ENCODE measurements at regions not wholly inside any gene's neighbourhood (a gene's known extent, or its start where the extent isn't known, plus 50 kb on each side); places are given as distances from the start of the nearest gene placed in this dataset.
"Not testable (repeated sequence)": the region's sequence is repeated elsewhere in the genome, so short reads cannot be mapped to it uniquely, and the experiment has no call there.

GRCh38 chr13:44678197-44678596 is 102.1 kb upstream of the TSC22D1 start:
- FAIRE-seq (no peak), DNase-seq (ENCODE audit: insufficient read length, low spot score) (no peak)

GRCh38 chr13:44676534-44676933 is 100.4 kb upstream of the TSC22D1 start:
- no peak for DNase-seq (ENCODE audit: insufficient read length, low spot score)
- no peak for FAIRE-seq

- FAIRE-seq (no peak), DNase-seq (ENCODE audit: insufficient read length, low spot score) (no peak)
These were observed 93.4 kb upstream of the TSC22D1 start for GRCh38 chr13:44669534-44669933.

DNA sequence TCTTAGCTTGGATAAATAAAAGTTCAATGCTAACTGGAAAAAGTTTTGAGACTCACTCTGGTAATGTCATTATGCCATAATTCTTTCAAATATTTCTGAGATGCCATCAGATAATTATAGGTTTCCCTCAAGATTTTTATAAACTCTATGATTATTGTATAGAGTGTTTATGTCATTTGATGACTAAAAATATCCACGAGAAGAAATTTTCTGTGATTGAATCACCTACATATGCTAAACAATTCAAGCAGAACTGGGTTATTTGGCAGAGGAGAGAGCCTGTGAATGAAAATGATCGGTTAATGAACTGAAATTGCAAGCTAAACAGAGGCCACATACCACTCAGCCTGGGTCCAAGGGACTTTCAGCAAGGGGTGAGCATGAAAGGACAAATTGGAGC is 92.6 kb upstream of the TSC22D1 start:
- DNase-seq (ENCODE audit: insufficient read length, low spot score) (no peak), FAIRE-seq (no peak)

GRCh38 chr13:44667943-44668342 is 91.8 kb upstream of the TSC22D1 start:
- FAIRE-seq (no peak), DNase-seq (ENCODE audit: insufficient read length, low spot score) (no peak)

DNA sequence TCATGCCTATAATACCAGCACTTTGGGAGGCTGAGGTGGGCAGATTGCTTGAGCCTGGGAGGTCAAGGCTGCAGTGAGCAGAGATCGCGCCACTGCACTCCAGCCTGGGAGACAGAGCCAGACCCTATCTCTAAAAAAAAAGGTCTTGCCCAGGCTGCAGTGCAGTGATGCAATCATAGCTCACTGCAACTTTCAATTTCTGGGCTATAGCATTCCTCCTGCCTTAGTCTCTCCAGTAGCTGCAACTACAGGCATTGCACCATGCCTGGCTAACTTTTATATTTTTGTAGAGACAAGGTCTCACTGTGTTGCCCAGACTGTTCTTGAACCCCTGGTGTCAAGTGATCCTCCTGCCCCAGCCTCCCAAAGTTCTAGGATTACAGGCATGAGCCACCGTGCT is 90.4 kb upstream of the TSC22D1 start:
- FAIRE-seq, result not testable (repeated sequence)

GRCh38 chr13:44664308-44664707 is 88.2 kb upstream of the TSC22D1 start:
- DNase-seq (ENCODE audit: insufficient read length, low spot score) (no peak), FAIRE-seq (no peak)

More for the DNA sequence above, 90.4 kb upstream of the TSC22D1 start:
- not testable (repeated sequence) for DNase-seq (ENCODE audit: insufficient read length, low spot score)

DNA sequence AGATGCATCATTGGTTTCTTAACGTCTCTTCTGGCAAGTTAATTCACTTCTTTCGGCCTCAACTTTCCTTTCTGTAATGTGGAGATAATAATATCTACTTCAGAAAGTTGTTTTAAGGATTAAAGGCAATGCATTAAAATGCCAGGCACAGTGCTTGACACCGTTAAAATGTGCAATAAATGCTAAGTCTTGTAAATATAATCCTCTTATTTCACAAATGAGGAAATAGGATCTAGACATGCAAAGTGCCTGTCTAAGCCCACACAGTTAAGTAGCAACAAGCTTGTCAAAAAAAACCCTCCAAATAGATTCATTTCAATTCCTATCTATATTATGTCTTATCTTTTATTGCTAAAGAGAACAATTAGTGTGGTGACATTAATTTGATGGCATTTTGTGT is 86.4 kb upstream of the TSC22D1 start:
- FAIRE-seq (no peak), DNase-seq (ENCODE audit: insufficient read length, low spot score) (no peak)

DNA sequence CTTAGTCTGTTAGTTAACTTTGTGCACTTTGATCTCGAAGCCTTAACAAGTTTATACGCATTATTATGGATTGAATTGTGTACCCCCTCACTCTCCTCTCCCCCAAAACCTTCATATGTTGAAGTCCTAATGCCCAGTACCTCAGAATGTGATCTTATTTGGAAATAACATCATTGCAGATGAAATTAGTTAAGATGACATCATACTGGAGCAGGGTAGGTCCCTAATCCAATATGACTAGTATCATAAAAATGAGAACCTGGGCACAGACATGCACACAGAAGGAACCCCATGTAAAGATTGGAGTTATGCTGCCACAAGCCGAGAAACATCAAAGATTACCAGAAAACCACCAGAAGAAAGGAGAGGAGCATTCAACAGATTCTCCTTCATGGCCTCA is 85.8 kb upstream of the TSC22D1 start:
- FAIRE-seq, result no peak

DNA sequence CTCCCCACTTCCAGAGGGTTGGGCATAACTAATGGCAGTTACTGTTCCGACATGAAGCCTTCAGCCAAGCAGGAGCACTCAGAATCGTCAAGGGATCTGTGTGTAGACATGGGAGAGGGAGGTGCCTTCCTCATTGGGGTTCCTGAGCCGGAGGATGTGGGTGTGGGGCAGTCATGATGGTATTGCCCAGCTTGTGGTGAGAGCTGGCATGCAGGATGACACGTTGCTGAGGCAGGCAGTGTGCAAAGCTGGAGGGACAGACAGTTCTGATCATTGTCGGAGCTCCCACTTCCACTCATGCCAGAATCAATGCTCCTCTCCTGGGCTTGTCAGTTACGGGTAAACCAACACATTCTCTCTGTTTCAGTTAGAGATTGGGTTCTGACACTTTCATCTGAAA is 83.9 kb upstream of the TSC22D1 start:
- FAIRE-seq, result no peak
- DNase-seq (ENCODE audit: insufficient read length, low spot score), result no peak

More for the DNA sequence above, 85.8 kb upstream of the TSC22D1 start:
- no peak for DNase-seq (ENCODE audit: insufficient read length, low spot score)

GRCh38 chr13:44652962-44653660 is 77.0 kb upstream of the TSC22D1 start:
- FAIRE-seq (no peak), DNase-seq (ENCODE audit: insufficient read length, low spot score) (no peak)

DNA sequence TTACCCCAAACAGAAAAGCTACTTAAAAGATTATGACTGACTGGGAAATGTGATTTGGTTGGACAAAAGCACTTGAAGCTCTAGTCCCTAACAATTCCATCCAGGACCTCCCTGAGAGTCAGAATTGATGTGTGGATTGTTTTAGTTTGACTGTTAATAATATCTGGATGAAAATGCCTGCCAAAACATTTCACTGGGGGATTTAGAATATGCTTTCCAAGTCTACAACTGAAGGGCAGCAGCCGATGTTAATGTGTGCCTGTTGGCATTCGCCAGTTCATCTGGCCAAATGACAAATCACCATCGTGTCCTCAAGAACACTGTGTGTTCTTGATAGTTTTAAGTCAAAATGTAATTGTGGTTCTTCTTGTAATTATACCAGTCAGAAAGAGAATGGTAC is 76.0 kb upstream of the TSC22D1 start:
- no peak for DNase-seq (ENCODE audit: insufficient read length, low spot score)

GRCh38 chr13:44651724-44652123 is 75.6 kb upstream of the TSC22D1 start:
- DNase-seq (ENCODE audit: insufficient read length, low spot score) (no peak), FAIRE-seq (no peak)

More for the DNA sequence above, 76.0 kb upstream of the TSC22D1 start:
- FAIRE-seq, result no peak

- DNase-seq (ENCODE audit: insufficient read length, low spot score) (no peak), FAIRE-seq (no peak)
These were observed 75.1 kb upstream of the TSC22D1 start for GRCh38 chr13:44651209-44651608.

DNA sequence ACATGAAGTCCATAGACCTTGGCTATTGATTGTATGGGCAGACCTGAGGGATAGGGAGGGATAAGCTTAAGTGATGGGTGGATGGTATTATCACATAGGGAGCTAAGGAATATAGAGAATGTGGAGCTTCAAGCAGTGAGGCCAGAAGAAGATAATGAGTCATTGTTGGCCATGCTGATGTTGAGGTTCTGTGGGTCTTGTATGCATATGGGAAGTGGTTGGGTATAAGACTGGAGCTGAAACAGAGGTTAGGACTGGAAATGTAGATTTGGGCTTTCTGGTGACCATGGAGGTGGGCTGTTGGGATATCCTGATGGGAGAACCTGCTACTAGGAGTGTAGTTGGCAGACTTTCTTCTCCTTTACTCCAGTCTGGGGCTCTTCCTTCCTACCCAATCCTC is 73.7 kb upstream of the TSC22D1 start:
- no peak for FAIRE-seq
- no peak for DNase-seq (ENCODE audit: insufficient read length, low spot score)

DNA sequence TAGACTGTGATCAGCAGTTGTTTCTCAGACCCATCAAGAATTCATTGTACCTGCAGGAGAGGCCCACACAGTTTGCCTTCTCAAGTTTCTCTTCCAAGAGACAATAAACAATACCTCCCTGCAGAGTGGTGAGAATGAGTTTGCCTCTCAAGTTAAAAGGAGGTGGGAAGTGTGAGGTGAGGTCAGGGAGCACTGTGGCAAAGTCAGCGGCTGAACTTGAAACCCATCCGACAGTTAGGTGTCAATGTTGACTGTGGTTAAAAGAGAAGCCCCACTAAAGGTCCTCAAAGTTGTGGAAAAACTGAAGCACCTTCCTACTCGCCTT is 72.9 kb upstream of the TSC22D1 start:
- FAIRE-seq (no peak), DNase-seq (ENCODE audit: insufficient read length, low spot score) (no peak)

DNA sequence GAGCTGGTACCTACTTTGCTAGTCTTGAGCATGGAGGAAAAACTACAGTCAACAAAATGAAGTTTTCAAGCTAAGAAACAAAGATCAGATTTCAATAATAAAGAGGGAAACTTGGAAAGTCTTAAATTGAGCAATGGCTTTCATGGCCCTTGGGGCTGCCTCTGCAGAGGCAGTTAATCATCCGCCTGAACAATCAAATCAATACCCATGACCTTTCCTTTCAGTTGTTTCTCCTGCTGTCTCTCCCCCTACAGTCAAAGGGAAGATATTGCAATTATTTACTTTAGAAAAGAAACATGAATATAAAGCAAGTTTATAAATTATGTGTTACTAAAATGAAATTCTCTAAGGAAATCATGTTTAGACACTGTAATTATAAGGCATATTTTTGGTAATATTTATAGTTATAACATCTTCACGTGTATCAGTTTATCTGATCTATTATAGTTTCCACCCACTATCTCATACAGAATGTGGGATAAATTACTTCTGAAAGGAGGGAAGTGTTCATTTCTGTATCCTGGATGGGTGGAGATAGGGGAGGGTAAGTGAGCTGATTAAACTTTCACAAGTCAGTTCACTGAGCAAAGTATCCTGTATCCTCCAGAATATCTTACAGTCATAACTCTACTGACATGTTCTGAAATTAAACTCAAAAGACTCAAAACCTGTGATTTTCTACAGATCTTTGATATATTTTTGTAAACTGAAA is 72.4 kb upstream of the TSC22D1 start:
- no peak for FAIRE-seq
- peak; percentile 35 for DNase-seq (ENCODE audit: insufficient read length, low spot score)

DNA sequence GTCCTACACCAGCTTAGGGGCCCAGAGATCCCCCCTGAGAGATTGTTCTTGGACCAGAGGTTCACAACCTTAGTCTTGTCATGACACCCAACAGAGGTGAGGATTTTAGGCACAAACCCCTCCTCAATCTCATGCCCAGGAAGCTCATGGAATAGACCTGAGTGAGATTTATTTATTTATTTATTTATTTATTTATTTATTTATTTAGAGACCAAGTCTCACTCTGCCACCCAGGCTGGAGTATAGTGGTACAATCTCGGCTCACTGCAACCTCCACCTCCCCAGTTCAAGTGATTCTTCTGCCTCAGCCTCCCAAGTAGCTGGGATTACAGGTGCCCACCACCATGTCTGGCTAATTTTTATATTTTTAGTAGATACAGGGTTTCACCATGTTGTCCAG is 71.4 kb upstream of the TSC22D1 start:
- not testable (repeated sequence) for DNase-seq (ENCODE audit: insufficient read length, low spot score); FAIRE-seq

- DNase-seq (ENCODE audit: insufficient read length, low spot score) (no peak), FAIRE-seq (no peak)
These were observed 69.9 kb upstream of the TSC22D1 start for GRCh38 chr13:44646044-44646443.

- DNase-seq (ENCODE audit: insufficient read length, low spot score) (no peak), FAIRE-seq (no peak)
These were observed 67.1 kb upstream of the TSC22D1 start for GRCh38 chr13:44643256-44643655.

DNA sequence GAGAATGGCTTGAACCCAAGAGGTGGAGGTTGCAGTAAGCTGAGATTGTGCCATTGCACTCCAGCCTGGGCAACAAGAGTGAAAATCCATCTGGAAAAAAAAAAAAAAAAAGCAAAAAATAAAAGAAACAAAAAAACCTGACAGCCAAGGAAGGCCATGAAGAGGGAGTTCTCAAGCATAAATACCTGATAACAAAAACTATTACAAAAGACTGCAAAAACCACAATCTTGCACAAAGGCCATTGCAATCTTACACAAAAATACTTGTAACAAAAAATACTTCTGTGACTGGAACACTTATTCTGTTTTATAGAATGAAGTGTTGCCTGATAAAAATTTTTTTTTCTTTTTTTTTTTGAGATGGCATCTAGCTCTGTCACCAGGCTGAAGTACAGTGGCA is 61.5 kb upstream of the TSC22D1 start:
- no peak for FAIRE-seq
- no peak for DNase-seq (ENCODE audit: insufficient read length, low spot score)

GRCh38 chr13:44629465-44630183 is 53.5 kb upstream of the TSC22D1 start:
- FAIRE-seq (no peak), DNase-seq (ENCODE audit: insufficient read length, low spot score) (no peak)

All from GM19239 (cell line).